ENCODE measurements at regions not wholly inside any gene's neighbourhood (a gene's known extent, or its start where the extent isn't known, plus 50 kb on each side); places are given as distances from the start of the nearest gene placed in this dataset.
"Not testable (repeated sequence)": the region's sequence is repeated elsewhere in the genome, so short reads cannot be mapped to it uniquely, and the experiment has no call there.

DNA sequence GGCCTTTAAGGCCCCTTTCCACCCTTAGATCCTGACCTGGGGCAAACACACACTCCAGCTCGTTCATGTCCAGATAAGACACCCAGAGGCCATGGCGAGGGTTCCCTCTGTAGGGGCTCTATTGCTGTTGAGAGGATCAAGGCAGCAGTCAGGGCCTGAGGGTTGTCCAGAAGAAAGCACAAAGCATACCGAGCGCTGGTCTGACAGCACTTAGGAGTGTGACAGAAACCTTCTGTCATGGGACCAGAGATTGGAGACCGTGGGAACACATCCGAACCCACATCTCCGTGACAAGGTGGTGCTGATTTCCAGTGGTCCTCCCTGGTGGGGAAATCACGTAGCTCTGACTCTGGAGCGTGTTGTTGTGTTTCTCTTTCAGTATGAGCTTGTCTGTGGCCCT lies 69.8 kb upstream of the ALDH3B2 start:
- TF ChIP-seq, protein P1, sequence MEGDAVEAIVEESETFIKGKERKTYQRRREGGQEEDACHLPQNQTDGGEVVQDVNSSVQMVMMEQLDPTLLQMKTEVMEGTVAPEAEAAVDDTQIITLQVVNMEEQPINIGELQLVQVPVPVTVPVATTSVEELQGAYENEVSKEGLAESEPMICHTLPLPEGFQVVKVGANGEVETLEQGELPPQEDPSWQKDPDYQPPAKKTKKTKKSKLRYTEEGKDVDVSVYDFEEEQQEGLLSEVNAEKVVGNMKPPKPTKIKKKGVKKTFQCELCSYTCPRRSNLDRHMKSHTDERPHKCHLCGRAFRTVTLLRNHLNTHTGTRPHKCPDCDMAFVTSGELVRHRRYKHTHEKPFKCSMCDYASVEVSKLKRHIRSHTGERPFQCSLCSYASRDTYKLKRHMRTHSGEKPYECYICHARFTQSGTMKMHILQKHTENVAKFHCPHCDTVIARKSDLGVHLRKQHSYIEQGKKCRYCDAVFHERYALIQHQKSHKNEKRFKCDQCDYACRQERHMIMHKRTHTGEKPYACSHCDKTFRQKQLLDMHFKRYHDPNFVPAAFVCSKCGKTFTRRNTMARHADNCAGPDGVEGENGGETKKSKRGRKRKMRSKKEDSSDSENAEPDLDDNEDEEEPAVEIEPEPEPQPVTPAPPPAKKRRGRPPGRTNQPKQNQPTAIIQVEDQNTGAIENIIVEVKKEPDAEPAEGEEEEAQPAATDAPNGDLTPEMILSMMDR (conservative IDR thresholded peaks at IDR 0.05; ENCODE audit: low read depth in 2 of 2) = not testable (repeated sequence)
- TF ChIP-seq EZH2 (IDR thresholded peaks at IDR 0.05; ENCODE audit: low read depth, unreplicated experiment); POLR2AphosphoS5 (IDR thresholded peaks at IDR 0.05; ENCODE audit: low read depth); CREB1 (CRISPR knock-in tag; IDR thresholded peaks at IDR 0.05; ENCODE audit: low read depth); EZH2phosphoT487 (IDR thresholded peaks at IDR 0.05; ENCODE audit: unreplicated experiment); ZNF114 (CRISPR knock-in tag; IDR thresholded peaks at IDR 0.05); ZNF331 (CRISPR knock-in tag; IDR thresholded peaks at IDR 0.05; ENCODE audit: low read depth); NANOG (IDR thresholded peaks at IDR 0.05; ENCODE audit: borderline replicate concordance); STAT1 (IDR thresholded peaks at IDR 0.05; ENCODE audit: unreplicated experiment): not testable (repeated sequence)
- TF ChIP-seq, protein P2, sequence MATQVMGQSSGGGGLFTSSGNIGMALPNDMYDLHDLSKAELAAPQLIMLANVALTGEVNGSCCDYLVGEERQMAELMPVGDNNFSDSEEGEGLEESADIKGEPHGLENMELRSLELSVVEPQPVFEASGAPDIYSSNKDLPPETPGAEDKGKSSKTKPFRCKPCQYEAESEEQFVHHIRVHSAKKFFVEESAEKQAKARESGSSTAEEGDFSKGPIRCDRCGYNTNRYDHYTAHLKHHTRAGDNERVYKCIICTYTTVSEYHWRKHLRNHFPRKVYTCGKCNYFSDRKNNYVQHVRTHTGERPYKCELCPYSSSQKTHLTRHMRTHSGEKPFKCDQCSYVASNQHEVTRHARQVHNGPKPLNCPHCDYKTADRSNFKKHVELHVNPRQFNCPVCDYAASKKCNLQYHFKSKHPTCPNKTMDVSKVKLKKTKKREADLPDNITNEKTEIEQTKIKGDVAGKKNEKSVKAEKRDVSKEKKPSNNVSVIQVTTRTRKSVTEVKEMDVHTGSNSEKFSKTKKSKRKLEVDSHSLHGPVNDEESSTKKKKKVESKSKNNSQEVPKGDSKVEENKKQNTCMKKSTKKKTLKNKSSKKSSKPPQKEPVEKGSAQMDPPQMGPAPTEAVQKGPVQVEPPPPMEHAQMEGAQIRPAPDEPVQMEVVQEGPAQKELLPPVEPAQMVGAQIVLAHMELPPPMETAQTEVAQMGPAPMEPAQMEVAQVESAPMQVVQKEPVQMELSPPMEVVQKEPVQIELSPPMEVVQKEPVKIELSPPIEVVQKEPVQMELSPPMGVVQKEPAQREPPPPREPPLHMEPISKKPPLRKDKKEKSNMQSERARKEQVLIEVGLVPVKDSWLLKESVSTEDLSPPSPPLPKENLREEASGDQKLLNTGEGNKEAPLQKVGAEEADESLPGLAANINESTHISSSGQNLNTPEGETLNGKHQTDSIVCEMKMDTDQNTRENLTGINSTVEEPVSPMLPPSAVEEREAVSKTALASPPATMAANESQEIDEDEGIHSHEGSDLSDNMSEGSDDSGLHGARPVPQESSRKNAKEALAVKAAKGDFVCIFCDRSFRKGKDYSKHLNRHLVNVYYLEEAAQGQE (IDR thresholded peaks at IDR 0.05; ENCODE audit: unreplicated experiment) = not testable (repeated sequence)
- TF ChIP-seq, protein P3, sequence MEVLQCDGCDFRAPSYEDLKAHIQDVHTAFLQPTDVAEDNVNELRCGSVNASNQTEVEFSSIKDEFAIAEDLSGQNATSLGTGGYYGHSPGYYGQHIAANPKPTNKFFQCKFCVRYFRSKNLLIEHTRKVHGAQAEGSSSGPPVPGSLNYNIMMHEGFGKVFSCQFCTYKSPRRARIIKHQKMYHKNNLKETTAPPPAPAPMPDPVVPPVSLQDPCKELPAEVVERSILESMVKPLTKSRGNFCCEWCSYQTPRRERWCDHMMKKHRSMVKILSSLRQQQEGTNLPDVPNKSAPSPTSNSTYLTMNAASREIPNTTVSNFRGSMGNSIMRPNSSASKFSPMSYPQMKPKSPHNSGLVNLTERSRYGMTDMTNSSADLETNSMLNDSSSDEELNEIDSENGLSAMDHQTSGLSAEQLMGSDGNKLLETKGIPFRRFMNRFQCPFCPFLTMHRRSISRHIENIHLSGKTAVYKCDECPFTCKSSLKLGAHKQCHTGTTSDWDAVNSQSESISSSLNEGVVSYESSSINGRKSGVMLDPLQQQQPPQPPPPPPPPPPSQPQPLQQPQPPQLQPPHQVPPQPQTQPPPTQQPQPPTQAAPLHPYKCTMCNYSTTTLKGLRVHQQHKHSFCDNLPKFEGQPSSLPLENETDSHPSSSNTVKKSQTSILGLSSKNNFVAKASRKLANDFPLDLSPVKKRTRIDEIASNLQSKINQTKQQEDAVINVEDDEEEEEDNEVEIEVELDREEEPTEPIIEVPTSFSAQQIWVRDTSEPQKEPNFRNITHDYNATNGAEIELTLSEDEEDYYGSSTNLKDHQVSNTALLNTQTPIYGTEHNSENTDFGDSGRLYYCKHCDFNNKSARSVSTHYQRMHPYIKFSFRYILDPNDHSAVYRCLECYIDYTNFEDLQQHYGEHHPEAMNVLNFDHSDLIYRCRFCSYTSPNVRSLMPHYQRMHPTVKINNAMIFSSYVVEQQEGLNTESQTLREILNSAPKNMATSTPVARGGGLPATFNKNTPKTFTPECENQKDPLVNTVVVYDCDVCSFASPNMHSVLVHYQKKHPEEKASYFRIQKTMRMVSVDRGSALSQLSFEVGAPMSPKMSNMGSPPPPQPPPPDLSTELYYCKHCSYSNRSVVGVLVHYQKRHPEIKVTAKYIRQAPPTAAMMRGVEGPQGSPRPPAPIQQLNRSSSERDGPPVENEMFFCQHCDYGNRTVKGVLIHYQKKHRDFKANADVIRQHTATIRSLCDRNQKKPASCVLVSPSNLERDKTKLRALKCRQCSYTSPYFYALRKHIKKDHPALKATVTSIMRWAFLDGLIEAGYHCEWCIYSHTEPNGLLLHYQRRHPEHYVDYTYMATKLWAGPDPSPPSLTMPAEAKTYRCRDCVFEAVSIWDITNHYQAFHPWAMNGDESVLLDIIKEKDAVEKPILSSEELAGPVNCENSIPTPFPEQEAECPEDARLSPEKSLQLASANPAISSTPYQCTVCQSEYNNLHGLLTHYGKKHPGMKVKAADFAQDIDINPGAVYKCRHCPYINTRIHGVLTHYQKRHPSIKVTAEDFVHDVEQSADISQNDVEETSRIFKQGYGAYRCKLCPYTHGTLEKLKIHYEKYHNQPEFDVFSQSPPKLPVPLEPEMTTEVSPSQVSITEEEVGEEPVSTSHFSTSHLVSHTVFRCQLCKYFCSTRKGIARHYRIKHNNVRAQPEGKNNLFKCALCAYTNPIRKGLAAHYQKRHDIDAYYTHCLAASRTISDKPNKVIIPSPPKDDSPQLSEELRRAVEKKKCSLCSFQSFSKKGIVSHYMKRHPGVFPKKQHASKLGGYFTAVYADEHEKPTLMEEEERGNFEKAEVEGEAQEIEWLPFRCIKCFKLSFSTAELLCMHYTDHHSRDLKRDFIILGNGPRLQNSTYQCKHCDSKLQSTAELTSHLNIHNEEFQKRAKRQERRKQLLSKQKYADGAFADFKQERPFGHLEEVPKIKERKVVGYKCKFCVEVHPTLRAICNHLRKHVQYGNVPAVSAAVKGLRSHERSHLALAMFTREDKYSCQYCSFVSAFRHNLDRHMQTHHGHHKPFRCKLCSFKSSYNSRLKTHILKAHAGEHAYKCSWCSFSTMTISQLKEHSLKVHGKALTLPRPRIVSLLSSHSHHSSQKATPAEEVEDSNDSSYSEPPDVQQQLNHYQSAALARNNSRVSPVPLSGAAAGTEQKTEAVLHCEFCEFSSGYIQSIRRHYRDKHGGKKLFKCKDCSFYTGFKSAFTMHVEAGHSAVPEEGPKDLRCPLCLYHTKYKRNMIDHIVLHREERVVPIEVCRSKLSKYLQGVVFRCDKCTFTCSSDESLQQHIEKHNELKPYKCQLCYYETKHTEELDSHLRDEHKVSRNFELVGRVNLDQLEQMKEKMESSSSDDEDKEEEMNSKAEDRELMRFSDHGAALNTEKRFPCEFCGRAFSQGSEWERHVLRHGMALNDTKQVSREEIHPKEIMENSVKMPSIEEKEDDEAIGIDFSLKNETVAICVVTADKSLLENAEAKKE (CRISPR knock-in tag; IDR thresholded peaks at IDR 0.05) = not testable (repeated sequence)

All from GM23338 (cell line).